H9 (cell line): ENCODE measurements at regions not wholly inside any gene's neighbourhood (a gene's known extent, or its start where the extent isn't known, plus 50 kb on each side); places are given as distances from the start of the nearest gene placed in this dataset.

Source experiments
- DNase-seq: peaks from one replicate; pipeline ENCODE4 v3.0.0-alpha.2; 2017
- H2AFZ ChIP-seq: one replicate; pipeline ENCODE4 v1.6.1; 2013; ENCODE audit warnings: mild to moderate bottlenecking, low read length, control low read depth, moderate library complexity
- H2AK5ac ChIP-seq: 2 replicates; pipeline ENCODE4 v1.6.1; 2013; ENCODE audit warnings: low read length, control low read depth, mixed read lengths; ENCODE audit not compliant: insufficient read length
- H2BK120ac ChIP-seq: one replicate; pipeline ENCODE4 v1.6.1; 2013; ENCODE audit warnings: low read depth, mild to moderate bottlenecking, low read length, control low read depth, inconsistent platforms; ENCODE audit not compliant: poor library complexity, severe bottlenecking
- H2BK12ac ChIP-seq: 2 replicates; pipeline ENCODE4 v1.6.1; 2013; ENCODE audit warnings: low read length, control low read depth, mixed read lengths, low read depth; ENCODE audit not compliant: insufficient read length
- H2BK15ac ChIP-seq: 2 replicates; pipeline ENCODE4 v1.6.1; 2013; ENCODE audit warnings: low read depth, low read length, control low read depth
- H2BK20ac ChIP-seq: one replicate; pipeline ENCODE4 v1.6.1; 2013; ENCODE audit warnings: low read depth, mild to moderate bottlenecking, low read length, control low read depth, inconsistent platforms; ENCODE audit not compliant: poor library complexity, severe bottlenecking
- H2BK5ac ChIP-seq: 2 replicates; pipeline ENCODE4 v1.6.1; 2013; ENCODE audit warnings: low read length, control low read depth, mixed read lengths; ENCODE audit not compliant: insufficient read length
- H3K14ac ChIP-seq: 2 replicates; pipeline ENCODE4 v1.6.1; 2013; ENCODE audit warnings: low read length, control low read depth; ENCODE audit not compliant: insufficient read depth
- H3K18ac ChIP-seq: 2 replicates; pipeline ENCODE4 v1.6.1; 2013; ENCODE audit warnings: low read depth, mild to moderate bottlenecking, mixed read lengths, low read length, control low read depth; ENCODE audit not compliant: insufficient read length
- H3K23ac ChIP-seq: 2 replicates; pipeline ENCODE4 v1.6.1; 2013; ENCODE audit warnings: low read length, control low read depth, mixed read lengths, low read depth; ENCODE audit not compliant: insufficient read length
- H3K23me2 ChIP-seq: 2 replicates; pipeline ENCODE4 v1.6.1; 2013; ENCODE audit warnings: low read depth, mild to moderate bottlenecking, mixed read lengths, low read length, control low read depth; ENCODE audit not compliant: insufficient read length, poor library complexity, severe bottlenecking
- H3K27ac ChIP-seq: 2 replicates; pipeline ENCODE4 v1.5.1; 2013; ENCODE audit warnings: low read length, control low read depth, mixed read lengths, low read depth; ENCODE audit not compliant: insufficient read length
- H3K27me3 ChIP-seq: 2 replicates; pipeline ENCODE4 v1.6.1; 2013; ENCODE audit warnings: low read length, control low read depth, inconsistent platforms; ENCODE audit not compliant: insufficient read depth
- H3K4ac ChIP-seq: 2 replicates; pipeline ENCODE4 v1.6.1; 2013; ENCODE audit warnings: low read depth, mild to moderate bottlenecking, control low read depth, inconsistent platforms, low read length, moderate library complexity
- H3K4me1 ChIP-seq: 2 replicates; pipeline ENCODE4 v1.6.1; 2013; ENCODE audit warnings: low read length, control low read depth, inconsistent platforms; ENCODE audit not compliant: insufficient read depth
- H3K4me2 ChIP-seq: 2 replicates; pipeline ENCODE4 v1.6.1; 2013; ENCODE audit warnings: low read length, control low read depth, mixed read lengths; ENCODE audit not compliant: insufficient read length, insufficient read depth
- H3K56ac ChIP-seq: 2 replicates; pipeline ENCODE4 v1.6.1; 2013; ENCODE audit warnings: low read depth, mild to moderate bottlenecking, mixed read lengths, low read length, control low read depth; ENCODE audit not compliant: insufficient read length
- H3K79me1 ChIP-seq: 2 replicates; pipeline ENCODE4 v1.6.1; 2013; ENCODE audit warnings: low read depth, mild to moderate bottlenecking, moderate library complexity, low read length, control low read depth, inconsistent platforms; ENCODE audit not compliant: insufficient read depth, poor library complexity, severe bottlenecking
- H3K79me2 ChIP-seq: 2 replicates; pipeline ENCODE4 v1.6.1; 2013; ENCODE audit warnings: low read length, control low read depth, inconsistent platforms; ENCODE audit not compliant: insufficient read depth
- H3K9ac ChIP-seq: 2 replicates; pipeline ENCODE4 v1.6.1; 2013; ENCODE audit warnings: low read length, control low read depth, mixed read lengths; ENCODE audit not compliant: insufficient read length; ENCODE audit errors: extremely low read depth
- H3K9me3 ChIP-seq: one replicate; pipeline ENCODE4 v1.6.1; 2013; ENCODE audit warnings: low read depth, low read length, inconsistent platforms; ENCODE audit not compliant: control insufficient read depth
- H3T11ph ChIP-seq: one replicate; pipeline ENCODE4 v1.6.1; 2013; ENCODE audit warnings: mild to moderate bottlenecking, low read length, control low read depth, inconsistent platforms
- H4K20me1 ChIP-seq: one replicate; pipeline ENCODE4 v1.6.1; 2013; ENCODE audit not compliant: control insufficient read depth, insufficient read length, insufficient read depth
- H4K5ac ChIP-seq: 2 replicates; pipeline ENCODE4 v1.6.1; 2013; ENCODE audit warnings: low read depth, mild to moderate bottlenecking, mixed read lengths, low read length, control low read depth; ENCODE audit not compliant: insufficient read length
- H4K8ac ChIP-seq: replicated peaks from 2 replicates; pipeline ENCODE4 v1.6.1; 2013; ENCODE audit warnings: low read length, control low read depth, mixed read lengths, low read depth; ENCODE audit not compliant: insufficient read length
- H4K91ac ChIP-seq: 2 replicates; pipeline ENCODE4 v1.6.1; 2013; ENCODE audit warnings: low read depth, mild to moderate bottlenecking, moderate library complexity, mixed read lengths, low read length, control low read depth; ENCODE audit not compliant: insufficient read length
- H3K27ac Mint-ChIP-seq, 3 experiments: 2 replicates in 2 of 3; 3 replicates in 1 of 3; pipeline ENCODE4 v1.8.0; 2020 to 2021; ENCODE audit warnings: mixed read lengths in 3 of 3, mild to moderate bottlenecking in 1 of 3, moderate library complexity in 1 of 3
- H3K27me3 Mint-ChIP-seq: 2 replicates; pipeline ENCODE4 v1.8.0; 2021; ENCODE audit warnings: low read depth, mild to moderate bottlenecking, moderate library complexity, mixed read lengths
- H3K36me3 Mint-ChIP-seq, 3 experiments: 2 replicates in 2 of 3; 3 replicates in 1 of 3; pipeline ENCODE4 v1.8.0; 2020 to 2021; ENCODE audit warnings: low read depth in 3 of 3, mixed read lengths in 3 of 3; ENCODE audit not compliant: insufficient read depth in 1 of 3
- H3K4me1 Mint-ChIP-seq, 2 experiments: 2 replicates each; pipeline ENCODE4 v1.8.0; 2020; ENCODE audit warnings: mixed read lengths in 2 of 2
- H3K4me3 Mint-ChIP-seq, 2 experiments: 2 replicates in 1 of 2; 3 replicates in 1 of 2; pipeline ENCODE4 v1.8.0; 2020 to 2021; ENCODE audit warnings: mild to moderate bottlenecking in 2 of 2, mixed read lengths in 2 of 2, moderate library complexity in 1 of 2
- H3K9me3 Mint-ChIP-seq, 2 experiments: 2 replicates in 1 of 2; 3 replicates in 1 of 2; pipeline ENCODE4 v1.8.0; 2020; ENCODE audit warnings: mild to moderate bottlenecking in 2 of 2, mixed read lengths in 2 of 2, moderate library complexity in 1 of 2
- WGBS: extraction: QIAGEN DNeasy Blood & Tissue Kit; methylation state at CpG from one replicate; pipeline ENCODE4 v1.1.7; 2013; ENCODE audit warnings: missing lambda C conversion rate, low lambda C conversion rate, mixed read lengths; ENCODE audit not compliant: insufficient read length; ENCODE audit errors: extremely low coverage; 5-methylcytosine and 5-hydroxymethylcytosine counted together
- TF ChIP-seq, protein P1 (sequence below): fragments of 200-600 bp; sonication (generic); conservative IDR thresholded peaks from 3 replicates; pipeline ENCODE4 v1.8.0; 2021; ENCODE audit warnings: antibody characterized with exemption, mild to moderate bottlenecking

DNA sequence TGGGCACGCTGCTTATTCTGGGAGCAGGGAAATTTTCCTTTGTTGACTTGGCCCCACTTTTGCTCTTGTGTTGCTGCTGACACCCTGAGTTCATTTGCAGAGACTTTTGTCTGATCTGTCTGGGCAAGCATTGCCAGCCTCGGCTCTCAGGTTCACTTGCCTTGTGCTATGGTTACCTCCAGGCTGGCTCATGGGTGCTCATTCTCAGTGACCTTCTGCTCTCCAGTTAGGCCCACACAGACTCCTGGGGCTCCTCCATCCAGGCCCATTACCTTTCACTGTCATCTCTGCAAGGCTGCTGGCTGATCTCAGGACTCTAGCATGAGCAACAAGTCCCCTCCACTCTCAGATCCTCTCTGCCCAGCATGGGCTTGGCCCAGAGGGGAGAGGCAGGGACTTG, 108.3 kb downstream of the IL20RB start:
- Histone ChIP-seq H2AK5ac (no peak overlapping the region), H3K14ac (no peak overlapping the region), H3K4me2 (peak overlapping the region; percentile 20), H4K5ac (no peak overlapping the region), H2BK20ac (no peak overlapping the region), H2BK120ac (no peak overlapping the region), H3K18ac (no peak overlapping the region), H3K9ac (no peak overlapping the region), H2BK5ac (no peak overlapping the region), H4K20me1 (no peaks in the 10 kb centered on the region), H3K56ac (no peak overlapping the region), H4K8ac (no peak overlapping the region), H3K9me3 (no peaks in the 10 kb centered on the region), H3K23ac (no peak overlapping the region), H3K4ac (no peak overlapping the region), H3K27ac (no peak overlapping the region), H3K27me3 (peaks cover 3% of the 10 kb centered on the region; the same call in 1 of the 2 replicates), H2BK15ac (no peak overlapping the region), H3K4me1 (peaks cover 10% of the 10 kb centered on the region; the same call in 1 of the 2 replicates), H3K79me2 (no peaks in the 10 kb centered on the region), H3K79me1 (no peaks in the 10 kb centered on the region), H3T11ph (no peak overlapping the region), H4K91ac (no peak overlapping the region), H2BK12ac (no peak overlapping the region), H2AFZ (no peak overlapping the region), H3K23me2 (no peaks in the 10 kb centered on the region)
- Mint-ChIP-seq H3K27me3 (peaks cover 22% of the 10 kb centered on the region), H3K27ac (peak overlapping the region in 1 of 3 experiments; percentile 70; a peak in 3 of 7 replicates), H3K36me3 (peaks cover 0 to 6% (median 5%) of the 10 kb centered on the region in 3 experiments; a peak in 2 of 7 replicates), H3K9me3 (peaks cover 0 to 3% of the 10 kb centered on the region in 2 experiments; a peak in 1 of 5 replicates), H3K4me1 (peaks cover 33 to 40% of the 10 kb centered on the region in 2 experiments), H3K4me3 (peak overlapping the region in 1 of 2 experiments; percentile 1; a peak in 1 of 5 replicates)
- TF ChIP-seq, protein P1, sequence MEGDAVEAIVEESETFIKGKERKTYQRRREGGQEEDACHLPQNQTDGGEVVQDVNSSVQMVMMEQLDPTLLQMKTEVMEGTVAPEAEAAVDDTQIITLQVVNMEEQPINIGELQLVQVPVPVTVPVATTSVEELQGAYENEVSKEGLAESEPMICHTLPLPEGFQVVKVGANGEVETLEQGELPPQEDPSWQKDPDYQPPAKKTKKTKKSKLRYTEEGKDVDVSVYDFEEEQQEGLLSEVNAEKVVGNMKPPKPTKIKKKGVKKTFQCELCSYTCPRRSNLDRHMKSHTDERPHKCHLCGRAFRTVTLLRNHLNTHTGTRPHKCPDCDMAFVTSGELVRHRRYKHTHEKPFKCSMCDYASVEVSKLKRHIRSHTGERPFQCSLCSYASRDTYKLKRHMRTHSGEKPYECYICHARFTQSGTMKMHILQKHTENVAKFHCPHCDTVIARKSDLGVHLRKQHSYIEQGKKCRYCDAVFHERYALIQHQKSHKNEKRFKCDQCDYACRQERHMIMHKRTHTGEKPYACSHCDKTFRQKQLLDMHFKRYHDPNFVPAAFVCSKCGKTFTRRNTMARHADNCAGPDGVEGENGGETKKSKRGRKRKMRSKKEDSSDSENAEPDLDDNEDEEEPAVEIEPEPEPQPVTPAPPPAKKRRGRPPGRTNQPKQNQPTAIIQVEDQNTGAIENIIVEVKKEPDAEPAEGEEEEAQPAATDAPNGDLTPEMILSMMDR, result no peak
- no CpG with 5 or more reads among the region's 2 CpGs for WGBS
- no peak for DNase-seq
